CD4-positive, alpha-beta T cell (primary cell): ENCODE measurements at regions not wholly inside any gene's neighbourhood (a gene's known extent, or its start where the extent isn't known, plus 50 kb on each side); places are given as distances from the start of the nearest gene placed in this dataset.

ENCODE experiments used
- ATAC-seq: fragments of 200-7000 bp; cut with Tn5 transposase; one replicate; pipeline ENCODE4 v1.10.0; 2022; ENCODE audit warnings: mild to moderate bottlenecking; ENCODE audit not compliant: poor library complexity
- CTCF ChIA-PET: fragments of 350-600 bp; sonication (Branson Sonifier 250); formaldehyde crosslinking; loops from one replicate; lab custom pipeline; 2021; ENCODE audit warnings: antibody characterized with exemption, inconsistent platforms; lab: Charles Lee
- POLR2A ChIA-PET: fragments of 350-600 bp; sonication (Branson Sonifier 250); formaldehyde crosslinking; loops from one replicate; lab custom pipeline; 2021; ENCODE audit warnings: antibody characterized with exemption, inconsistent platforms; lab: Charles Lee
- DNase-seq, 14 experiments: peaks; one replicate each; pipeline ENCODE4 v3.0.0-alpha.2; 2013 to 2020; ENCODE audit warnings: mixed read lengths in 2 of 14
- H3K27ac ChIP-seq, 2 donors: one replicate each; pipeline versions ENCODE4 v1.5.1 to v1.7.0; 2013; ENCODE audit warnings: low read length in 2 of 2, low read depth in 1 of 2, mild to moderate bottlenecking in 1 of 2
- H3K27me3 ChIP-seq, 2 experiments: 1 replicate in 1 of 2; 2 replicates in 1 of 2; pipeline versions ENCODE4 v1.6.1 to v1.7.0; 2013; ENCODE audit warnings: low read length in 2 of 2, control low read depth in 1 of 2, mild to moderate bottlenecking in 1 of 2, moderate library complexity in 1 of 2; ENCODE audit not compliant: insufficient read depth in 2 of 2, control insufficient read depth in 1 of 2
- H3K36me3 ChIP-seq: one replicate; pipeline ENCODE4 v1.6.1; 2013; ENCODE audit warnings: low read length, control low read depth; ENCODE audit not compliant: insufficient read depth
- H3K4me1 ChIP-seq: one replicate; pipeline ENCODE4 v1.6.1; 2013; ENCODE audit warnings: low read length, control low read depth; ENCODE audit not compliant: insufficient read depth
- H3K4me3 ChIP-seq: one replicate; pipeline ENCODE4 v1.5.1; 2013; ENCODE audit warnings: mild to moderate bottlenecking, low read length, moderate library complexity
- H3K9me3 ChIP-seq, 2 experiments: 1 replicate in 1 of 2; 2 replicates in 1 of 2; pipeline versions ENCODE4 v1.6.1 to v1.7.0; 2013; ENCODE audit warnings: low read length in 2 of 2, mild to moderate bottlenecking in 2 of 2, control low read depth in 1 of 2, moderate library complexity in 1 of 2; ENCODE audit not compliant: control insufficient read depth in 1 of 2, insufficient read depth in 1 of 2
- H3K27ac Mint-ChIP-seq: one replicate; pipeline ENCODE4 v1.8.0; 2020; ENCODE audit warnings: mixed read lengths
- H3K27me3 Mint-ChIP-seq: one replicate; pipeline ENCODE4 v1.8.0; 2021; ENCODE audit warnings: mixed read lengths
- H3K36me3 Mint-ChIP-seq: one replicate; pipeline ENCODE4 v1.8.0; 2021; ENCODE audit warnings: low read depth, mixed read lengths
- H3K4me1 Mint-ChIP-seq: one replicate; pipeline ENCODE4 v1.8.0; 2021; ENCODE audit warnings: low read depth, mixed read lengths
- H3K4me3 Mint-ChIP-seq: one replicate; pipeline ENCODE4 v1.8.0; 2020; ENCODE audit warnings: mild to moderate bottlenecking, mixed read lengths
- H3K9me3 Mint-ChIP-seq: one replicate; pipeline ENCODE4 v1.8.0; 2020; ENCODE audit warnings: mixed read lengths
- CTCF ChIP-seq: fragments of 200-600 bp; IDR thresholded peaks from one replicate; pipeline ENCODE4 v1.8.0; 2022; ENCODE audit warnings: antibody characterized with exemption, mild to moderate bottlenecking
- intact Hi-C, 2 experiments: fragments of 100-400 bp; cut with DNase I in 1 of 2; cut with micrococcal nuclease in 1 of 2; formaldehyde crosslinking; loops; one replicate each; pipeline versions ENCODE4 v1.15.1 to v1.9.0; 2023 to 2025; cut with DNase I, micrococcal nuclease

DNA sequence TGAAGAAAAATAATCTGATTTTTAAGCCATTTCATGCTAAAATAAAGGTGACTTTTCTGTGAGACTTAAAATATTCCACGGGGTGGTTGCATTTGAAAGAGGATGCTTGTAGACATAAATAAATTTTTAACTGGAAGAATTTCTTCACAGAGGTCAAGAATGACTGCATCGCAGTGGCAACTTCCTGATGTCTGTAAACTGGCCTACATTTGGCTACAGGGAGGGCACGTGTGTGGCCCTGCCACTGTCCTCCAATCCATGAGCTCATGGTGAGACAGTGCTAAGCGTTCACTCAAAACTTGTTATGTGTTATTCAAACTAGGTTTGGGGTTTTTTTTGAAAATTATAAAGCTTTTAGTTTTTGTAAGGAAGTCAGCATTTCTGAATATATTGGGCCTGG, 1089.3 kb downstream of the EFNB2 start:
- Mint-ChIP-seq H3K4me3 (no peak overlapping the region), H3K27ac (no peak overlapping the region), H3K36me3 (no peaks in the 10 kb centered on the region), H3K4me1 (no peaks in the 10 kb centered on the region), H3K9me3 (no peaks in the 10 kb centered on the region), H3K27me3 (no peaks in the 10 kb centered on the region)
- Histone ChIP-seq H3K27ac (no peak overlapping the region), H3K27me3 (no peaks in the 10 kb centered on the region), H3K9me3 (no peaks in the 10 kb centered on the region), H3K4me3 (no peak overlapping the region), H3K36me3 (no peaks in the 10 kb centered on the region), H3K4me1 (no peaks in the 10 kb centered on the region)
- DNase-seq = no peak
- ChIA-PET POLR2A (no interaction called here), CTCF (no interaction called here)
- TF ChIP-seq CTCF = no peak
- no peak for ATAC-seq
- intact Hi-C loops = no loop called here

DNA sequence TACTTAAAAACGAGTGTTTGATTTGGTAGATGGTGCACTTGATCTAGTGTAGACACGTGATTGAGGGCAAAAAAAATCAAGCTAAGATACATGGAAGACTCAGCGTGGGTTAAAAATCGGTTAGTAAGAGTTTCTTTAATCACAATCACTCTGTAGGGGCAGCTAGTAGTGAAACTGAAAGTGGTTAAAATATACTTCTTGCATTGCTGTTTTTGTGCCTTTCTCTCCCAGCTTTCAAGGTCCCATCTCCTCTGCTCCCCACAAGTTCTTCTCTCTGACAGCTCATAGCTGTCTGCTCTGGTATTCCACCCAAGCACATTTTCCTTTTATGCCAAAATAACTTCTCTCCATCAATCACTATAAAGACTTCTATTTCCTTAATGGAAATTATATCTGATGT, 1089.7 kb downstream of the EFNB2 start:
- intact Hi-C loops = no loop called here
- no peaks in the 10 kb centered on the region for H3K9me3 Mint-ChIP-seq
- no peaks in the 10 kb centered on the region for H3K36me3 ChIP-seq
- H3K27me3 ChIP-seq = no peaks in the 10 kb centered on the region
- H3K36me3 Mint-ChIP-seq = no peaks in the 10 kb centered on the region
- H3K9me3 ChIP-seq = no peaks in the 10 kb centered on the region
- no peaks in the 10 kb centered on the region for H3K4me1 ChIP-seq
- H3K4me3 Mint-ChIP-seq = no peak overlapping the region
- ChIA-PET CTCF (no interaction called here), POLR2A (no interaction called here)
- TF ChIP-seq CTCF = no peak
- no peak overlapping the region for H3K27ac ChIP-seq
- DNase-seq = no peak
- no peaks in the 10 kb centered on the region for H3K27me3 Mint-ChIP-seq
- no peak for ATAC-seq
- no peak overlapping the region for H3K27ac Mint-ChIP-seq
- H3K4me1 Mint-ChIP-seq = no peaks in the 10 kb centered on the region
- no peak overlapping the region for H3K4me3 ChIP-seq

DNA sequence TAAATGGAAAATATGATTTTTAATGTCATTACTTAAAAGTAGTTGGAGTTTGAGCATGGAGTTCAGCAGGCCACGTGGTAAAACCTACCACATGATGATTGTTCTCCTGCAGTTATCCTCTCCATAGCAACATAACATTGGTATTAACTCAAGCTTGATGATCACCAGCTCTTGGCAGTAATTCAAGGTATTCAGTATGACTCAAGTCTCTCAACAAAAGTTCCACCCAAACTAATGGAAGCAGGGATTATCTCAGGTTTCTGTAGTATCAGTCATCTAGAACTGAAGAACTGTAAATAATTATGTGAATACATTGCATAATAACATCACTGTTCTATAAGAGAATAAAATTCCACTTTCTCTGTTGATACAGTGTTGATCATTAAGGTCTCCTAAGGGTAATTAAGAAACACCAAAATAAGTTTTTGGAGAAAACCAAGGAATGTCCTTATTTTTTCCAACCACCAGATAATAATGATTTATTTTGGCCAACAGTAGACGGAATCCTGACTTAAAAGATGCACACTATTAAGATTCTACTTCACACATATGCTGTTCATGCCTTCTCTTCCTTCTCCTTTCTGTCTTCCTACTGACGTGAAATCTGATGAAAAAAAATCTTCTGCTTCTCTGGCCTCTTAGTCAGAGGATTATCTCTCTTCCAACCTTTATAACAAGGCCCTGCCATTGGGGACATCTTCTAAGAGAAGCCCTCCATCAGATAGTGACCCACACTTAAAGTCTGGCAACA, 1092.3 kb downstream of the EFNB2 start:
- no peak overlapping the region for H3K27ac ChIP-seq
- Mint-ChIP-seq H3K4me3 (no peak overlapping the region), H3K27me3 (no peaks in the 10 kb centered on the region), H3K4me1 (no peaks in the 10 kb centered on the region), H3K27ac (no peak overlapping the region), H3K9me3 (no peaks in the 10 kb centered on the region), H3K36me3 (no peaks in the 10 kb centered on the region)
- intact Hi-C loops = no loop called here
- ChIA-PET POLR2A (no interaction called here), CTCF (no interaction called here)
- H3K36me3 ChIP-seq = no peaks in the 10 kb centered on the region
- H3K4me1 ChIP-seq = no peaks in the 10 kb centered on the region
- no peak overlapping the region for H3K4me3 ChIP-seq
- H3K27me3 ChIP-seq = no peaks in the 10 kb centered on the region
- no peak for TF ChIP-seq CTCF
- H3K9me3 ChIP-seq = no peaks in the 10 kb centered on the region
- ATAC-seq = no peak
- DNase-seq = no peak
